ENCODE measurements at regions not wholly inside any gene's neighbourhood (a gene's known extent, or its start where the extent isn't known, plus 50 kb on each side); places are given as distances from the start of the nearest gene placed in this dataset.

- no peaks in the 10 kb centered on the region for H3K9me1 ChIP-seq (ENCODE audit: insufficient read depth, low read length)
- no peaks in the 10 kb centered on the region for H4K20me1 ChIP-seq (ENCODE audit: insufficient read depth, low read length)
- no peak overlapping the region for H2BK15ac ChIP-seq (ENCODE audit: low read depth, low read length)
- H3K79me1 ChIP-seq (ENCODE audit: low read depth in 1 of 2, low read length in 2 of 2) = no peaks in the 10 kb centered on the region
- WGBS, 2 experiments (ENCODE audit: extremely low coverage in 2 of 2, insufficient read length in 1 of 2) = no CpG with 5 or more reads among the region's 2 CpGs
- no peak overlapping the region for H4K8ac ChIP-seq (ENCODE audit: low read depth in 2 of 2, low read length in 2 of 2)
- H3K23ac ChIP-seq (ENCODE audit: low read depth, low read length) = no peak overlapping the region
- H3K27ac ChIP-seq (ENCODE audit: insufficient read depth, low read length) = no peak overlapping the region
- H3K4ac ChIP-seq (ENCODE audit: low read depth, low read length) = no peak overlapping the region
- H4K91ac ChIP-seq (ENCODE audit: insufficient read depth, low read depth, low read length) = no peak overlapping the region
- no peaks in the 10 kb centered on the region for H3K36me3 ChIP-seq (ENCODE audit: control insufficient read depth, insufficient read depth, low read length)
- H2BK20ac ChIP-seq (ENCODE audit: low read depth, low read length) = no peak overlapping the region
- no peak overlapping the region for H2AK9ac ChIP-seq (replicated peaks; ENCODE audit: low read depth, low read length, poor library complexity)
- H2AFZ ChIP-seq (replicated peaks; ENCODE audit: low read length, poor library complexity) = no peak overlapping the region
- POLR2A ChIA-PET (ENCODE audit: unreplicated experiment) = no interaction called here
- no peak overlapping the region for H3K4me3 ChIP-seq (ENCODE audit: insufficient read depth, low read depth, low read length)
- H2BK5ac ChIP-seq (ENCODE audit: low read depth, low read length, poor library complexity, severe bottlenecking) = no peak overlapping the region
- H3K4me2 ChIP-seq (ENCODE audit: low read depth, low read length) = no peak overlapping the region
- H3K56ac ChIP-seq (ENCODE audit: extremely low read depth, insufficient read depth, low read length) = no peak overlapping the region
- H4K5ac ChIP-seq (ENCODE audit: low read depth, low read length) = no peak overlapping the region
- no TSS peak for BruUV-seq (replicated peaks)
- TF ChIP-seq NFE2L2 (IDR thresholded peaks at IDR 0.05; ENCODE audit: low read depth, low read length) = no peak
- TF ChIP-seq ELK1 (IDR thresholded peaks at IDR 0.05; ENCODE audit: borderline replicate concordance, low read depth, low read length) = no peak
- TF ChIP-seq CEBPB (IDR thresholded peaks at IDR 0.05; ENCODE audit: low read depth, low read length) = no peak
- no peak for TF ChIP-seq MAZ (IDR thresholded peaks at IDR 0.05; ENCODE audit: borderline replicate concordance, low read depth, low read length)
- TF ChIP-seq BHLHE40 (IDR thresholded peaks at IDR 0.05; ENCODE audit: low read depth, low read length) = no peak
- TF ChIP-seq RCOR1 (IDR thresholded peaks at IDR 0.05; ENCODE audit: insufficient replicate concordance, low read length) = no peak
- TF ChIP-seq POLR2A (IDR thresholded peaks at IDR 0.05; ENCODE audit: low read depth, low read length) = no peak
- TF ChIP-seq FOS (IDR thresholded peaks at IDR 0.05; ENCODE audit: low read depth, low read length) = no peak
- no peak for TF ChIP-seq CHD1 (IDR thresholded peaks at IDR 0.05; ENCODE audit: low read depth, low read length)
- TF ChIP-seq CTCF (conservative IDR thresholded peaks at IDR 0.05; ENCODE audit: low read depth, low read length) = no peak
- no peak for TF ChIP-seq SMC3 (IDR thresholded peaks at IDR 0.05; ENCODE audit: low read depth, low read length)
- TF ChIP-seq USF2 (IDR thresholded peaks at IDR 0.05; ENCODE audit: low read depth, low read length) = no peak
- no peak for TF ChIP-seq MAFK (IDR thresholded peaks at IDR 0.05; ENCODE audit: low read depth, low read length)
- H3K4me1 ChIP-seq (ENCODE audit: control insufficient read depth, insufficient read depth, low read length) = no peaks in the 10 kb centered on the region
- CTCF ChIA-PET = no interaction called here
- H2AK5ac ChIP-seq (ENCODE audit: low read depth, low read length) = no peak overlapping the region
- DNase-seq = no peak
- H3K9ac ChIP-seq (ENCODE audit: low read depth, low read length) = no peak overlapping the region
- no peak for ATAC-seq (ENCODE audit: low read depth)
- no peak overlapping the region for H2BK120ac ChIP-seq (ENCODE audit: low read depth, low read length)
- H3K14ac ChIP-seq (replicated peaks; ENCODE audit: low read depth, low read length) = no peak overlapping the region
- H3K18ac ChIP-seq (ENCODE audit: low read depth, low read length) = no peak overlapping the region
- H3K9me3 ChIP-seq (ENCODE audit: control insufficient read depth, insufficient read depth, low read length) = no peaks in the 10 kb centered on the region
- dilution Hi-C loops (cut with HindIII; ENCODE audit: low sequenced_read_pairs, unreplicated experiment) (no loop called here), in situ Hi-C loops (cut with MboI; ENCODE audit: low sequenced_read_pairs) (no loop called here), intact Hi-C loops (cut with micrococcal nuclease) (loop anchor here (5.0 kb wide), 1 partner anchor 584 kb away; no protein-coding TSS in a partner anchor)
- H3K27me3 ChIP-seq (ENCODE audit: control insufficient read depth, insufficient read depth, low read length) = no peaks in the 10 kb centered on the region
Observed at GRCh38 chr4:156401371-156401770, 447.7 kb upstream of the CTSO start.
